SW 1271 (cell line): ENCODE measurements at regions not wholly inside any gene's neighbourhood (a gene's known extent, or its start where the extent isn't known, plus 50 kb on each side); places are given as distances from the start of the nearest gene placed in this dataset.

Experiments
- DNase-seq, 2 experiments: peaks; one replicate each; lab custom pipeline; 2025; lab: John Stamatoyannopoulos, UW

- no peak for DNase-seq
These were observed 280.7 kb upstream of the SALL3 start for GRCh38 chr18:78698914-78699313.

DNA sequence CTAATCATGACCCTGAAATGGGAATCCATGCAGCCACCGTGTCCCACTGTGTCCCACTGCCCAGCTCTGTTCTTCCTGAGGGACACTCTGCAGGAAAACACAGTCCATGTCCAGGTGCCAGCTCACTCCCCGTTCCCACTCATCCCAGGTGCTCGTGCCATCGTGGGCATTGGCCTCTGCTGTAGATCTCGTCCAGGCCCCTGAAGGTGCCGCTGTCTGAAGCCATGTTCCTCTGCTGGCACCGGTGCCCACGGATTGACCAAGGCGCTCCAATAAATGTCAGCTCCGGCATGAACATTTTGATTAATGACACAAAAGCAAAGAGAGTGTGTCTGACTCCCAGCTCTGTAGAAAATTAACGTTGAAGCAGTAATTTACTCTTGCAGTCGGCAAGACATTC is 280.1 kb upstream of the SALL3 start:
- no peak for DNase-seq

DNA sequence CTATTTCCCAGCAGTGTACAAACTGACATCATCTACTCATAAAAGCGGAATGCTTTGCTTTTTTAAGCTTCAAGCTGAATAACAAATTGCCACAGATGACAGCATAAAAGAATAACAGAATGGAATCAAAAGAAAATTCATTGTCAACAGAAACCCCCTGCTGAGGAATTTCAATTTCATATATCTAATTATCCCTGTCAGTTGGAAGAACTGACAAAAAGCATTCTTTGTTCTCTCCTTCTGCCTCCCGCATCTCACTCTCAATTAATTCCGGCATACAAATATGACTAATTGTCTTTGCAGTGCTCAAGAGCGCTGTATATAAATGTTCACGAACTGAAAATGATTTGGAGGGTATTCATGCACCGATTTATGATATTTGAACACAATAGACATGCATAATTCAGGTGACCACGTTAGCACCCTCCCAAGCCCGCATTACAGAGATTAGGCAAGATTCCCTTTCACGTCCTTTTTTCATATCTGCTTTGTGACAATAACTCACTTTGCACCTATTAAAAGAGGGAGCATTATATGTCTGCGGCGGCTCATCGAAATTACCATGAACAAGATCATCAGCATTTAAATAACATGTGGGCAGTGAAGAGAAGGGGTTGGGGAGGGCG is 277.7 kb upstream of the SALL3 start:
- DNase-seq: no peak

DNA sequence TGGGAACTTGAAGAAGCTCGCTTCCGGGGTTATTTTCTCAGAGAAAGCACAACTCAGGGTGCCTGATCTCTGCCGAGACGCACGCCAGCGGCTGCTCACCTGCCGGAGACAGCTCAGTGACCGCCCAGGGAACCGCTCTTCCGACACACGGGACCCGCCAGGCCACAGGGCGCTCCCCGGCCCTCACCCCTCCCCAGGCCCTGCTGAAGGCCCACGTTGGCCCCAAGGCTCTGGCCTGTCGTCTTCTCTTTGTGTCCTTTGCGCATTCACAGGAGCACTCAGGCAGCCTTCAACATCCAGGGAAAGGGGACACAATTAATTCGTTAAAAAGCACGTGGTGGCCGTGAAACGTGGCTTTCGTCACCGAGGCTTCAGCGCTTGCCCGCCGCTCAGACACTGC is 276.3 kb upstream of the SALL3 start:
- no peak for DNase-seq

DNA sequence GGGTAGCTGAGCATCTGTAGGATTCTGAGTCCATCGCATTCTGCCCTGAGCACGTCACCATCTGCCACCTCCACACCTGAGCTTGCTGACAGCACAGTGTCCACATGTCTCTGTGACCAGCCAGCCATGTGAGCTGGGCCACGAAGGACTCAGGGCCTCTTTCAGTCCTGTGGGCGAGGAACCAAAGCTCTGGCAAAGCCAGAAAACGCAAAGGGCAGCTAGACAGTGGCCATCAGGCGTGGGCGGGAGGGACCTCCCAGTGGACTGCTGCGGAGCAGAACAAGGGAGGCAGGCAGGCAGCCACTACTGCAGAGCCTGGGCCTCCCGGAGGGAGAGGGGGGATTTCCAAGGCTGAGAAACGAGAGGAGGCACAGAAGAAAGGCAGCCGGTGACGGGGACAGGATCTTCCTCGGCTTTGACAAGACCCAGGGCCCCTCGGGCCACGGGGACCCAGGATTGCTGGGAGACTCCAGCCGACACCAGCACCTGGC is 274.6 kb upstream of the SALL3 start:
- DNase-seq: no peak

DNA sequence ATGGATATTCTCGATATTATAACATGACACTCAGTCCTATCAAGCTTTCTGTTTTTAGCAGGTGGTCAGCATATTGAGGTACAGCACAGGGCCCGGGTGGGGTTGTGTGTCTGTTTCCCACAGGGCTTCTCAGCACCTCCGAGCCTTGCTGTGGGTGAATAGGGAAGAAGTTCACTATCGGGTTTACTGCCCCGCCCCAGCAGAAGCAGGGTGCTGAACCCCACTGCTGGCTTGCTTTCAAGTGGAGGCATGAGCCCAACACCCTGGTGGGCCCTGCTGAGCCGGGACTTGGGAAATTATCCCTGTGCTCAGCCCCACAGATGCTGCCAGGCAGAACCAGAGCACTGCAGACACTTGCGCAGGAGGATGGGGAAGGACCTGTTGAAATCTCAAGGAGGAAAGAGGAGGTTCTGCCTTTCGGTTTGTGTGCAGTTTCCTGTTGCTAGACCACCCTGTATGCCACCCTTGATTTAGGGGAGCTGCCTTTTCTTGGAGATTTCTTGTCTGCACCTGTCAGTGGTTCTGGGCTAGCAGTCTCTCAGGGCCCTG is 270.3 kb upstream of the SALL3 start:
- no peak for DNase-seq

DNA sequence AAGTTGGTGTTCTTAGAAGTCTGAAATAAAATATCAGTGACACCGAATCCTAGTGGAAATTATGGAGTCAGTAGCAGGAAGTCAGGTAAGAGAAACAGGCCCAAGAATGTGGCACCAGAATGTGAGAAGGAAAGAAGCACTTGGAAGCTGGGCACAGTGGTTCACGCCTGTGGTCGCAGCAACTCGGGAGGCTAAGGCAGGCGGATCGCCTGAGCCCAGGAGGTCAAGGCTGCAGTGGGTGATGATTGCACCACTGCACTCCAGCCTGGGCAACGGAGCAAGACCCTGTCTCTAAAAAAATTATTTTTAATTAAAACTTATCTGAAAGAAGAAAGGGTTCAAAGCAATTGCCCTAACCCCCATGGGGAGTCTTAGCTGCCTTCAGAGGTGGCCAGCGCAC is 268.3 kb upstream of the SALL3 start:
- no peak for DNase-seq

DNA sequence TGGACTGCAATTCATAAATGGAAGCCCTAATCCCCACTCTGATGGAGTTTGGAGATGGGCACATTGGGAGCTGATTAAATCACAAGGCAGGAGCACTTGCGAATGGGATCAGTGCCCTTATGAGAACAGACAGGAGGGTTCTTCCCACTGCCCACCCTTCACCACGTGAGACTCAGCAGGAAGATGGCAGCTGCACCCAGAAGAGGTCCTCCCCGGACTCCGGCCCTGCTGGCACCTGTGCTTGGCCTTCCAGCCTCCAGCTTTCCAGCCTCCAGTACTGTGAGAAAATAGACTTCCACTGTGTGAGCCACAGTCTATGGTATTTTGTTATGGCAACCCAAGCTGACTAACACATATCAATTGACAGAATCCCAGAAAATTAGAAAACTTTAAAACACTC is 267.6 kb upstream of the SALL3 start:
- DNase-seq: no peak

- DNase-seq: no peak
These were observed 266.5 kb upstream of the SALL3 start for GRCh38 chr18:78713069-78713468.

- no peak for DNase-seq
These were observed 265.9 kb upstream of the SALL3 start for GRCh38 chr18:78713726-78714125.

DNA sequence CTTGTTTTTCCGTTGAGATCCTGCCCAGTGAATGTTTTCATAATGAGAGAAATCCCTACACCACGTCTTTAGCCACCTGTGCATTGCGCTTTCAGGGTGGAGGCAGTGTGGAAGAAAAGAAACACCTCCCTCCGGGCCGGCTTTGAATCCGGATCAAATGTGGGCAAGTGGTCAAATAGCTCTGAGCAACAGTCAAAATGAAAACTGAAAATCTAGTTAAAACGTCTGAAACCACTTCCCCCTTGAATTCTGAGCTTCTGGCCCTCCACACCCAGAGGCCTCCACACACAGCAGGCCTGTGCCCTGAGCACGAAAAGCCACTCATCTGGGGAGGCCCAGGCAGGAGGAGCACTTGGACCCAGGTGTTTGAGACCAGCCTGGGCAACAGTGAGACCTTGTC is 263.6 kb upstream of the SALL3 start:
- DNase-seq: no peak

DNA sequence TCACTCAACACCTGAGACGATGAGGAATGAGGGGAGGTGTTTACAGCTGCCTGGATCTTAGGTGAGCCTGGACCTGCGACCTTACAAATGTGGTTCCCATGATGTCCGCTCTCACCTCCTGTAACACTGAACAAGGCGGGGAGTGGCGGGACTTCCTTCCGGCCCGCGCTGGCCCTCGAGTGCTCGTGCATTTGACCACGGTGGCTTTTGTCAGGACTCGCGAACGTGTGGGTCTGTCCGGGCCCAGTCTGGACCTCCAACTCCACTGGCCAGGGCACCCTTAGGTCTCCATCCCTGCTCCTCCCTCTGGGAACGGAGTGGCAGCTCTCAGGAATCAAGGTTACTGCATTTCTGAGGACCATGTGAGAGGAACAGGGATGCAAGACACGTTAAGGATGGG is 263.0 kb upstream of the SALL3 start:
- no peak for DNase-seq

GRCh38 chr18:78717051-78717765 is 262.4 kb upstream of the SALL3 start:
- no peak for DNase-seq

- DNase-seq: no peak
These were observed 261.9 kb upstream of the SALL3 start for GRCh38 chr18:78717766-78718150.

DNA sequence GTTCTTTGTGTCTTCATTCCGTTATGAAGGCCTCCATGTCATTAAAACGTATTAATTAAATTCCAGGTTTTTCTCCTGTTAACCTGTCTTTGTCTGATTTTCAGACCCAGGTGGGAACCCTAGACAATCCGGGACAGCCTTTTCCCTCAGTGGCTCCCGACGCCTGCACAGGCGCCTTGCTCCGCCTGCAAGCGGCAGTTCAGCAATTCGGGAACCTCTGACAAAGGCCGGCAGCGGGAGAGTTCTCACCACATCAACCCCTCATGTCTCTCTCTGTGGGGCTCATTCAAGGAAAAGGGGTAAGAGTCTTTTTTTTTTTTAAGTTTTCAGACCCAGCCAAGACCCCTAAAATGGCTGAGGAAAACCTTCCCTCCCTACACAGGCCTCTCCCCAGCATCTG is 259.8 kb upstream of the SALL3 start:
- no peak for DNase-seq

DNA sequence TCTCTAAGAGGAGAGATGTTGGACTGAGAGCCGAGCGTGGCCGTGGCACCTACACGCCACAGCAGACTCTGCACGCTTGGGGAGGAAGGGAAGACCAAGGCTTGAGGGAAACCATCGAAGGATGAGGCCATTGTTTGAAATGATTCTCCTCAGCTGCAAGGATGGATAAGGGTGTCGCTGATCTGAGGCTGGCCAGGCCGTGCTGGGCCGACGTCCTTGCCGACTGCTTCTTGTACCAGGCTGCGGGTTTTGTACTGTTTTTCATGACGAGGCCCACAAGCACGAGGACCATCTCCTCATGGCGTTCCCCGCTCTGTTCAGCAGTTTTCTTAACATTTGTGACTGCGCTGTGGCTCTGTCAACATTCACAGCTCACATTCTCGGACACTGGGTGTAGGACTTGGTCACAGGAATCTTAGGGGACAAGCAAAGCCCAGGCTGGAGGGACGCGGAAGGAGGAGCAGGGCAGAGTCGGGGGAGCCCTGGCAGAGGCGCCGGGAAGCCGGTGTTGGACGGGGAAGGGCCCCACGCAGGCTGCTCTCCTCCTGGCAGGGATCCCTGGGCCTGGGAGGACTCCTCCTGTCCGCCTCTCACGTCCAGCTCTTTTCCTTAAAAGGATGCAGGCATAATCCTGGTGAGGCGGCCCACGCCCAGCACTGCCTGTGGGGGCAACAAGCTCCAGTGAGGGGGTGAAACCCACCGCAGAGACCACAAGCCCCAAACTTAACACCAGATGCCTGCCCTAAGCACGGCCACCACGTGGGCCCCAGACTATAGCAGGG is 259.0 kb upstream of the SALL3 start:
- no peak for DNase-seq

DNA sequence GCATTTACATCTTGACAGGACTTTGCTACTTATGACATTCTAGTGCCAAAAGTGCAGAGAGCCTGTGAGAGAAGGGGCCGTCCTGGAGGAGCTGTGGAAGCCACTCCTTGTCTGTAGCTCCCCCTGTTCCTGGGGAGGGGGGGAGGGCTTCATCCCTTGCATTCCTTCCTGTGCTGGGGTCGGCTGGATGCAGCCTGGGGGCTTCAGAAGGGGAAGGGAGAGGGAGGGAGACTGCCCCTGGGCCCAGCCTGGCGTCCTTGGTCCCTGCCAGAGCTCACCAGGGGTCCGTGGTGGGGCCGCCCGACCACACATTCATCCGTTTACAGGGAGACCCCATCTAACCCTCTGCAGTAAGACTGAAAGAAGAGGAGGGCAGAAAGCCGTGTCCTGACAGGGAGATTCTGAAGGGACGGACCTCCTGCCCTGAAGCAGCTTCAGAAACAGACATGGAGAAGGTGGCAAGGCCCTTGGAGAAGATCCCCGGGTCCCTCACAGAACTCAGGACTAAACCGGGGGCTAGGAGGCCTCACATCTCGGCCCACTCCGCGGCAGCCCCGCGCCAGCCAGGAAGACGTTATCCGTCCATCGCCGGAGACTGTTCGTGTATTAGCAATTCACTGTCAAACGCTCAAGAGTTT is 258.3 kb upstream of the SALL3 start:
- DNase-seq: no peak

DNA sequence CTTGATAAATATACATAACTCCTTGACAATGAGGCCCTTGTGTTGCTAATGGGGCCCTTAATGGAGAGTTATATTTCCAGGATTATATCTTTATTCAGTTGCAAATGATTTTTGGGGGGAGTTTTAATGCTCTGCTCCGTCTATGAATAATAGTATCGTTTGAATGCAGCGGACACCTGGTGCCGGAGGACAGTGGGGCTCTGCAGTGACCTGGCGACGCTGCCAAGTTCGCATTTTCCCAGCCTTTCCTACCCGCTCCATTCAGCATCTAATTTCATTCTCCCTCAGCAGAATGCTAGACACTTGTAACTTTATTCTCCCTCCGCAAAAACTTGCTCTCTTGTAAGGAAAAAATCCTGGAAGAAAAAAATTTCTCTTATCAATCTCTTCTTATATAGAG is 257.6 kb upstream of the SALL3 start:
- no peak for DNase-seq

DNA sequence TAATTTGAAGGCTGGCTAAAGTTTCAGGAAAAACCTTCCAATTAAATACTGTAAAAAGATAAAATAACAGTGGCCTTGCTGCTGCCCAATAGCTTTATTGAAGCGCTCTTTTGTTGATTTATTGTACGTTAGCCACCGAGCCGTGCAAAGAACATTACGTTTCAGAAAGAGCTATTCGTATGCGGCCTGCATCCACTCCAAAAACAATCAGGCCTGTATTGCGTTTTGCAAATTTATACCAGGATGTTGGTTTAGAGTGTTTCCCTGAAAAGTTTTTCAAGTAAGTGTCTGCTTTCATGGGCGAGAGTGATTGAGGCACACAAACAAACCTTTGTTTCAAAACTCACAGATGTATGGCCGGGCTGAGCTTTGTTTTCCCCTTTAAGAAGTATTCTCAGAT is 257.2 kb upstream of the SALL3 start:
- no peak for DNase-seq

DNA sequence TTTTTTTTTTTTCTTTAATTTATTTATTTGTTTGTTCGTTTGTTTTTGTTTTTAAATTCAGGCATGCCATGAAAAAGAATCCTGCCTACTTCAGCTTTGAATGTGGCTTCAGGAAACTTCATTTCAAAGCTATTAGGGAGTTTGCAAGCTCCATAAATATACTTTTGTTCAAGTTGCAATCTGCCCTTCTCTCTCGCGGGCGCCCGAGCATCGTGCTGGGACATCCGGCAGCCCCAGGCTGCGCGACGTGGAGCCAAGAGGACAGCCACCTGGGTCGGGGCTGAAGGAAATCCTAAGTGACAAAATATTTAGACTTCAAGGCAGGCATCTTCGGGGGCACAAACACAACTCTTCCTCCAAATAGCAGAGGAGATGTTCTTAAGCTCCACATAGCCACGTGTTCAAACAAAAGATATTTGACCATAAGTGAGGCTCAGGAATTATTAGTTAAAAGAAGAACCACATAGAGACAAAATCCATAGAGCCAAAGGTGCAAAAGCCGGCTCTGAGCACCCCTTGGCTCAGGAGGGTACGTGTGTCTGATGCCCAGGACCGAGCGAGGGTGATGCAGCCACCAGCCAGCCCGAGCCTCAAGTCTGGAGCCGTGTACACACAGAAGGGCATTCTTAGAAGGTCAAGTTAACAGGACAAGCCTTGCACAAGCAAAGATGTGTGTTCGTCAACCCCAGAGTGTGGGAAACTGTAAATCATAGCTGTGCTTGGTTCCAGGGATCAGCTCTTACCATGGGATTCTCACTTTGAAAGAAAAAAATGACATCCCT is 256.5 kb upstream of the SALL3 start:
- DNase-seq: no peak

GRCh38 chr18:78724214-78724914 is 255.3 kb upstream of the SALL3 start:
- no peak for DNase-seq
